Activated CD4-positive, alpha-beta T cell treated with anti-CD3 and anti-CD28 coated beads, Interleukin-2, amount 10 ng/mL, durations not matched to agents 24 days and 14 days (primary cell): ENCODE measurements at regions not wholly inside any gene's neighbourhood (a gene's known extent, or its start where the extent isn't known, plus 50 kb on each side); places are given as distances from the start of the nearest gene placed in this dataset.

ENCODE experiments used
- DNase-seq: peaks from one replicate; pipeline ENCODE4 v3.0.0; 2022
- H3K27ac Mint-ChIP-seq: one replicate; pipeline ENCODE4 v1.8.0; 2022; ENCODE audit warnings: mild to moderate bottlenecking, mixed read lengths
- H3K27me3 Mint-ChIP-seq: one replicate; pipeline ENCODE4 v1.8.0; 2022; ENCODE audit warnings: mixed read lengths
- H3K36me3 Mint-ChIP-seq: one replicate; pipeline ENCODE4 v1.8.0; 2022; ENCODE audit warnings: low read depth, mild to moderate bottlenecking, mixed read lengths
- H3K4me1 Mint-ChIP-seq: one replicate; pipeline ENCODE4 v1.8.0; 2021; ENCODE audit warnings: mixed read lengths
- H3K4me3 Mint-ChIP-seq: one replicate; pipeline ENCODE4 v1.8.0; 2022; ENCODE audit warnings: mild to moderate bottlenecking, moderate library complexity, mixed read lengths
- H3K9me3 Mint-ChIP-seq: one replicate; pipeline ENCODE4 v1.8.0; 2021; ENCODE audit warnings: mixed read lengths
- intact Hi-C: fragments of 100-400 bp; cut with micrococcal nuclease; formaldehyde crosslinking; loops from one replicate; pipeline ENCODE4 v1.15.1; 2023

GRCh38 chr13:108006619-108007018 is 208.7 kb downstream of the LIG4 start:
- intact Hi-C loops = no loop called here
- Mint-ChIP-seq H3K4me3 (no peak overlapping the region), H3K36me3 (no peaks in the 10 kb centered on the region), H3K27me3 (no peaks in the 10 kb centered on the region), H3K4me1 (no peaks in the 10 kb centered on the region), H3K9me3 (no peaks in the 10 kb centered on the region), H3K27ac (no peak overlapping the region)
- DNase-seq = no peak

- intact Hi-C loops = no loop called here
- H3K4me1 Mint-ChIP-seq = no peaks in the 10 kb centered on the region
- no peaks in the 10 kb centered on the region for H3K36me3 Mint-ChIP-seq
- DNase-seq = no peak
- H3K9me3 Mint-ChIP-seq = peaks cover 4% of the 10 kb centered on the region
- no peaks in the 10 kb centered on the region for H3K27me3 Mint-ChIP-seq
- H3K27ac Mint-ChIP-seq = no peak overlapping the region
- H3K4me3 Mint-ChIP-seq = no peak overlapping the region
Observed at GRCh38 chr13:108005231-108005630, 210.1 kb downstream of the LIG4 start.

- H3K27me3 Mint-ChIP-seq = no peaks in the 10 kb centered on the region
- no peak overlapping the region for H3K4me3 Mint-ChIP-seq
- no peaks in the 10 kb centered on the region for H3K4me1 Mint-ChIP-seq
- intact Hi-C loops = no loop called here
- H3K9me3 Mint-ChIP-seq = peaks cover 4% of the 10 kb centered on the region
- no peak for DNase-seq
- no peak overlapping the region for H3K27ac Mint-ChIP-seq
- no peaks in the 10 kb centered on the region for H3K36me3 Mint-ChIP-seq
Observed at GRCh38 chr13:108003626-108004025, 211.7 kb downstream of the LIG4 start.

- Mint-ChIP-seq H3K4me1 (no peaks in the 10 kb centered on the region), H3K4me3 (no peak overlapping the region), H3K27ac (no peak overlapping the region), H3K27me3 (no peaks in the 10 kb centered on the region), H3K9me3 (peaks cover 4% of the 10 kb centered on the region), H3K36me3 (no peaks in the 10 kb centered on the region)
- intact Hi-C loops = no loop called here
- DNase-seq = no peak
Observed at GRCh38 chr13:108000998-108001397, 214.3 kb downstream of the LIG4 start.

- intact Hi-C loops = no loop called here
- Mint-ChIP-seq H3K27me3 (no peaks in the 10 kb centered on the region), H3K4me3 (no peak overlapping the region), H3K36me3 (no peaks in the 10 kb centered on the region), H3K4me1 (no peaks in the 10 kb centered on the region), H3K27ac (no peak overlapping the region), H3K9me3 (peaks cover 4% of the 10 kb centered on the region)
- DNase-seq = no peak
Observed at GRCh38 chr13:107999751-108000150, 215.6 kb downstream of the LIG4 start.

- Mint-ChIP-seq H3K9me3 (no peaks in the 10 kb centered on the region), H3K4me1 (no peaks in the 10 kb centered on the region), H3K4me3 (no peak overlapping the region), H3K27me3 (no peaks in the 10 kb centered on the region), H3K36me3 (no peaks in the 10 kb centered on the region), H3K27ac (no peak overlapping the region)
- DNase-seq = no peak
- intact Hi-C loops = no loop called here
Observed at GRCh38 chr13:107994137-107994536, 221.2 kb downstream of the LIG4 start.

- Mint-ChIP-seq H3K36me3 (no peaks in the 10 kb centered on the region), H3K4me3 (no peak overlapping the region), H3K9me3 (no peaks in the 10 kb centered on the region), H3K27ac (no peak overlapping the region), H3K27me3 (no peaks in the 10 kb centered on the region), H3K4me1 (no peaks in the 10 kb centered on the region)
- intact Hi-C loops = no loop called here
- no peak for DNase-seq
Observed at GRCh38 chr13:107993239-107993949, 221.9 kb downstream of the LIG4 start.

GRCh38 chr13:107992542-107992941 is 222.8 kb downstream of the LIG4 start:
- no peaks in the 10 kb centered on the region for H3K4me1 Mint-ChIP-seq
- no peak for DNase-seq
- H3K9me3 Mint-ChIP-seq = no peaks in the 10 kb centered on the region
- no peak overlapping the region for H3K27ac Mint-ChIP-seq
- H3K36me3 Mint-ChIP-seq = no peaks in the 10 kb centered on the region
- intact Hi-C loops = no loop called here
- no peaks in the 10 kb centered on the region for H3K27me3 Mint-ChIP-seq
- no peak overlapping the region for H3K4me3 Mint-ChIP-seq

- Mint-ChIP-seq H3K36me3 (no peaks in the 10 kb centered on the region), H3K4me1 (no peaks in the 10 kb centered on the region), H3K27ac (no peak overlapping the region), H3K27me3 (no peaks in the 10 kb centered on the region), H3K9me3 (no peaks in the 10 kb centered on the region), H3K4me3 (no peak overlapping the region)
- intact Hi-C loops = no loop called here
- no peak for DNase-seq
Observed at GRCh38 chr13:107977071-107977574, 238.2 kb downstream of the LIG4 start.

- H3K9me3 Mint-ChIP-seq = no peaks in the 10 kb centered on the region
- DNase-seq = no peak
- H3K36me3 Mint-ChIP-seq = no peaks in the 10 kb centered on the region
- H3K4me3 Mint-ChIP-seq = no peak overlapping the region
- no peaks in the 10 kb centered on the region for H3K27me3 Mint-ChIP-seq
- intact Hi-C loops = no loop called here
- H3K27ac Mint-ChIP-seq = no peak overlapping the region
- H3K4me1 Mint-ChIP-seq = no peaks in the 10 kb centered on the region
Observed at GRCh38 chr13:107976628-107977027, 238.7 kb downstream of the LIG4 start.

GRCh38 chr13:107974409-107974808 is 240.9 kb downstream of the LIG4 start:
- Mint-ChIP-seq H3K36me3 (no peaks in the 10 kb centered on the region), H3K9me3 (no peaks in the 10 kb centered on the region), H3K4me3 (no peak overlapping the region), H3K27me3 (no peaks in the 10 kb centered on the region), H3K4me1 (no peaks in the 10 kb centered on the region), H3K27ac (no peak overlapping the region)
- no peak for DNase-seq
- intact Hi-C loops = no loop called here

GRCh38 chr13:107969546-107969945 is 245.8 kb downstream of the LIG4 start:
- H3K9me3 Mint-ChIP-seq = no peaks in the 10 kb centered on the region
- no peaks in the 10 kb centered on the region for H3K36me3 Mint-ChIP-seq
- no peaks in the 10 kb centered on the region for H3K4me1 Mint-ChIP-seq
- no peak for DNase-seq
- intact Hi-C loops = no loop called here
- H3K27ac Mint-ChIP-seq = no peak overlapping the region
- no peak overlapping the region for H3K4me3 Mint-ChIP-seq
- H3K27me3 Mint-ChIP-seq = no peaks in the 10 kb centered on the region

- intact Hi-C loops = no loop called here
- Mint-ChIP-seq H3K4me3 (no peak overlapping the region), H3K9me3 (no peaks in the 10 kb centered on the region), H3K27ac (no peak overlapping the region), H3K36me3 (no peaks in the 10 kb centered on the region), H3K4me1 (no peaks in the 10 kb centered on the region), H3K27me3 (no peaks in the 10 kb centered on the region)
- DNase-seq = no peak
Observed at GRCh38 chr13:107968470-107968869, 246.9 kb downstream of the LIG4 start.

- no peak for DNase-seq
- H3K4me3 Mint-ChIP-seq = no peak overlapping the region
- H3K9me3 Mint-ChIP-seq = no peaks in the 10 kb centered on the region
- no peak overlapping the region for H3K27ac Mint-ChIP-seq
- intact Hi-C loops = no loop called here
- no peaks in the 10 kb centered on the region for H3K4me1 Mint-ChIP-seq
- no peaks in the 10 kb centered on the region for H3K27me3 Mint-ChIP-seq
- H3K36me3 Mint-ChIP-seq = no peaks in the 10 kb centered on the region
Observed at GRCh38 chr13:107964395-107964794, 250.9 kb downstream of the LIG4 start.
